HG02981 (cell line): ENCODE measurements at regions not wholly inside any gene's neighbourhood (a gene's known extent, or its start where the extent isn't known, plus 50 kb on each side); places are given as distances from the start of the nearest gene placed in this dataset.
"Not testable (repeated sequence)": the region's sequence is repeated elsewhere in the genome, so short reads cannot be mapped to it uniquely, and the experiment has no call there.

Experiments
- ATAC-seq: cut with Tn5 transposase; IDR thresholded peaks from one replicate; pipeline ENCODE4 v1.9.1; 2021; ENCODE audit warnings: mild to moderate bottlenecking, moderate library complexity; ENCODE audit not compliant: unreplicated experiment

DNA sequence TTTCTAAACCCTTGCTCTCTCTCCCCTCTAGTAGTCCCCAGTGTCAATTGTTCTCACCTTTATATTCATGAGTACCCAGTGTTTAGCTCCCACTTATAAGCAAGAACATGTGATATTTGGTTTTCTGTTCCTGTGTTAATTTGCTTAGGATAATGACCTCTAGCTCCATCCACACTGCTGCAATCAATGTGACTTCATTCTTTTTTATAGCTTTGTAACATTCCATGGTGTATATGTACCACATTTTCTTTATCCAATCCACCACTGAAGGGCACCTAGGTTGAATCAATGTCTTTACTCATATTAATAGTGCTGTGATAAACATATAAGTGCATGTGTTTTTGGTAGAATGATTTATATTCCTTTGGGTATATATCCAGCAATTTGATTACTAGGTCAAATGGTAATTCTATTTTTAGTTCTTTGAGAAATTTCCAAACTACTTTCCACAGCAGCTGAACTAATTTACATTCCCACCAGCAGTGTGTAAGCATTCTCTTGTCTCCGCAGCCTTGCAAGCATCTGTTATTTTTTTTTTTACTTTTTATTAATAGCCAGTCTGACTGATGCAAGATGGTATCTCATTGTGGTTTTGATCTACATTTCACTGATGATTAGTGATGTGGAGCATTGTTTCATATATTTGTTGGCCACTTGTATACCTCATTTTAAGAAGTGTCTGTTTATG is 277.8 kb downstream of the LTN1 start:
- no peak for ATAC-seq

DNA sequence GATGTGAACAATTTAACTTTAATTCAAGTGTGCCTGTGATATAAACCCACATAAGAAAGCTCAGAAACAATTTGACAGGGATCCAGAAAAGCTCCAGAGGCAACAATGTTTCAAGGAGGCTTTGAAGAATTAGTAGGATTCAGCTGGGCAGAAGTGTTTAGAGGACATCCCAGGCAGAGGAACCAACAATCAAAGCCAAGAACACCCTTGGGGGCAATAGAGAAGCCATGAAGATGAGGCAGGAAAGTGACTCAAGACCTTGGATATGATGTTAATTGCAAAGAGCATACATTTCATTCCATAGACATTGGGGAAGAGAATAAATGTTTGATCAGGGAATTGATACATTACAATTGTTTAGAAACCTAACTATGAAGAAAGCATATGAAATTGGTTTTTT is 280.3 kb downstream of the LTN1 start:
- no peak for ATAC-seq

DNA sequence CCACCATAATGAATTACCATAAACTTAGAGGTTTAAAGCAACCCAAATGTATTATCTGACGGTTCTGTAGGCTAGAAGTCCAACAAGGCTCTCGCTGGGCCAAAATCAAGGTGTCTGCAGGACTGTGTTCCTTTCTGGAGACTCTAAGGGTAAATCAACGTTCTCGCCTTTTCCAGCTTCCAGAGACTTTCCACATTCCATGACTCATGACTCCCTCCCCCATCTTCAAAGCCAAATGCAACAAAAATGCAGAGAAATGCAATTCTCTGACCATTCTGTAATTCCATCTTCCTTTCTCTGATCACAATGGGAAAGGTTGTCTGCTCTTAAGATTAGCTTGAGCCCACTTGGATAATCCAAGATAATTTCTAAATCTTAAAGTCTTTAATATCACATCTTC is 287.1 kb downstream of the LTN1 start:
- no peak for ATAC-seq

GRCh38 chr21:28704746-28705145 is 287.9 kb downstream of the LTN1 start:
- no peak for ATAC-seq

DNA sequence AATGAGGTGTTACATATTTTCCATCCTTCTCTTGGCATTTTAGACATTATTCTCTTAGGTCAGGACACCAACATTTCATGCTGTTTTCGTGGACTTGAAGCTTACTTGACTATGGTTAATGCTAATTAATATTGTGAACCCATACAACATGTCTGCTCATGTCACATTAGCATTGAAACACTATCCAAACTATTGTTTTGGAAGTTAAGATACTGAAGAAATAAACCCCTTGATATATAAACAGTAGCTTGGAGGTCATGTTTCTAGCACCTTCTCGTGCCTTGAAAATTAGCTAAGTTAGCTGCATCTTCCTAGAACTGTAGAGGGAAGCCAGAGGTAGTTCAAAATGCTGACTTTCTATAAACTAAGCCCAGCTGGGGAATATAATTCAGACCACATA is 288.8 kb downstream of the LTN1 start:
- ATAC-seq, result no peak

DNA sequence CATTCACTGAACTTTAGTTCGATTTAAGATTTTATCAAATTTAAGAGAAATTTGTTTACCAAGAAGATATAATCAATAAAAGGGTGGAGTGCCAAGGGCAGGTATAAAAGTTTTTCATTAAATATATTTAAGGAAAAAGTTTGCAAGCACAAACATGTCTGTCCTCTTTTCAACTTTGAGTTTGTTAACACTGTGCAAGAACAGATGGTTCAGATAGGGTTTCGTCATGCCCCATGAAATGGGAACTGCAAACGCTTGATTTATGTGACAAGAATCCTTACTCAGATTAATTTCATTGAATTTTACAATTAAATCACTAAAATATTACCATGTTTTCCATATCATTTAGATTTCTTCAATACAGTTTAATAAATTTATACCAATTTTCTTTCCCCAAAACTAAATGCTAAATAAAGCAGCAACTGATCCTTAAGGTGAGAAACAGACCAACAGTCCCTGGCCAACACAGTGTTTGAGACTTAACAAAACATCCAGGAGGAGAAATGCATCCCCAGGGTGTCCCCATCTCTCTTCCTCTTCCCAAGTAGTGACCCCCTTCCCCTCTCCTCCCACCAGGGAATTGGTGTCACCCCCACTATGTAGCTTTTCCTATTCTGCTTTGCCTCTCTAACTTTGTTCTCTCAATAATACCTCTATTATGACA is 292.9 kb downstream of the LTN1 start:
- no peak for ATAC-seq

DNA sequence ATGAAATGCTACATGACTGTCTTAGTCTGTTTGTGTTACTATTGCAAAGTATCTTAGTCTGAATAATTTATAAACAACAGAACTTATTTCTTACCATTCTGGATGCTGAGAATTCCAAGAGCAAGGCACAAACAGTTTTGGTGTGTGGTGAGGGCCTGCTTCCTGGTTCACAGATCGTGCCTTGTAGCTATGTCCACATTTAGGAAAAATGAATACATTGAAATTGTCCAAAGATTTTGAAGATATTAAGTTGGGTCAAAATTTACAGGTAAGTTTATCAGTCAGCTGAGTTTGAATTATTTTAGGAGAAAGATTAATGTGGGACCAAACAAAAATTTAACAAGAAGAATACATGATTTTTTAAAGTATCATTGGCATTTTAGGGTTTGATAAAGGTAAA is 293.5 kb downstream of the LTN1 start:
- no peak for ATAC-seq

- ATAC-seq, result no peak
These were observed 295.8 kb downstream of the LTN1 start for GRCh38 chr21:28696844-28697410.

- ATAC-seq, result no peak
These were observed 299.2 kb downstream of the LTN1 start for GRCh38 chr21:28693476-28693875.

DNA sequence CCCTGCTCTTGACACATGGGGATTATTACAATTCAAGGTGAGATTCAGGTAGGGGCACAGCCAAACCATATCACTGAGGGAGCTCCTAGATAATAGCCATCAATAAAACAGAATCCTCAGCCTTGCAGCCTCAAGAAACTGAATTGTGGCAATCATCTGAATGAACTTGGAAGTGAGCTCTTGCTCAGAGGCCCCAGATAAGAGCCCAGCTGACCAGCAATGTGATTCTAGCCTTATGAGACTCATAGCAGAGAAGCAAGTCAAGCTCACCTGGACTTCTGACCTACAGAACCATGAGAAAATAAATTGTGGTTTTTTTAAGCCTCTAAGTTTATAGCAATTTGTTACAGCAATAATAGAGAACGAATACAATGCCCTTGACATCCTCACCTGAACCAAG is 302.5 kb downstream of the LTN1 start:
- no peak for ATAC-seq

GRCh38 chr21:28688381-28688780 is 304.3 kb downstream of the LTN1 start:
- no peak for ATAC-seq

GRCh38 chr21:28687586-28687985 is 305.1 kb downstream of the LTN1 start:
- no peak for ATAC-seq

DNA sequence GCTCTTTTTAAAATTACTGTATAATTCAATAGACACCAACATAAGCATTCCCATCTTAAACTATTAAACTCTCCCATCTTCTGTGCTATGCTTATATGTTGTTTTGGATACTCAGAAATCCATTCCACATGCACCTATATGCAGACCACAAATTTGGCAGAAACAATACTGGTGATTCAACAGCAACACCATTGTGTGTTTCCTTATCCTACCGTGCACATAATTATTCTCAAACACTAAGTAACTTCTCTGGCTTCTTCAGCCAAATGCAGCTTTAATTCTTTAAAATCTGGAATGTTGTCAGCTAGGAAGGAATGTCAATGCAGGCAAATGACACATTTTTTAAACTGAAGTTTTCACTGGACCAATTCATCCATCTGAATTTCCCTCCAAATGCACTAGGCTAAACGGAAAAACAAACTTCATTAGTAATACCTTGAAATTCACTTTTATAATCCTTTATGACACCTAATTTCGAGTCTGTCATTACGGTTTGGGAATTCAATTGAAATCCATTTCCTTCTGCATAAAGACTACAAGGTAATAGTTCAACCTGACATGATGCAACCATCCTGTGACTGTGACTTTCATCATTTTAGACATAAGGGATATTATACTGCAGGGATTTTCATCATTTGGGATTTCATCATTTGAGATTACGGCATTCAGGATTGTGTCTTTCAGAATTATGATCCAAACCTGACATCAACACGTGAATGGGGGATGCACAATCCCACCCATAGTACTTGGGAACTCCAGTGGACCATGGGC is 308.5 kb downstream of the LTN1 start:
- no peak for ATAC-seq

- ATAC-seq, result not testable (repeated sequence)
These were observed 309.8 kb downstream of the LTN1 start for GRCh38 chr21:28682884-28683283.

DNA sequence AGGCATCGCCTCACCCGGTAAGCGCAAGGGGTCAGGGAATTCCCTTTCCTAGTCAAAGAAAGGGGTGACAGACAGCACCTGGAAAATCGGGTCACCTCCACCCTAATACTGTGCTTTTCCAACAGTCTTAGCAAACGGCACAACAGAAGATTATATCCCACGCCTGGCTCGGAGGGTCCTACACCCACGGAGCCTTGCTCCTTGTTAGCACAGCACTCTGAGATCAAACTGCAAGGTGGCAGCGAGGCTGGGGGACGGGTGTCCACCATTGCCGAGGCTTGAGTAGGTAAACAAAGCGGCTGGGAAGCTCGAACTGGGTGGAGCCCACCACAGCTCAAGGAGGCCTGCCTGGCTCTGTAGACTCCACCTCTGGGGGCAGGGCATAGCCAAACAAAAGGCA is 315.6 kb downstream of the LTN1 start:
- ATAC-seq, result not testable (repeated sequence)

DNA sequence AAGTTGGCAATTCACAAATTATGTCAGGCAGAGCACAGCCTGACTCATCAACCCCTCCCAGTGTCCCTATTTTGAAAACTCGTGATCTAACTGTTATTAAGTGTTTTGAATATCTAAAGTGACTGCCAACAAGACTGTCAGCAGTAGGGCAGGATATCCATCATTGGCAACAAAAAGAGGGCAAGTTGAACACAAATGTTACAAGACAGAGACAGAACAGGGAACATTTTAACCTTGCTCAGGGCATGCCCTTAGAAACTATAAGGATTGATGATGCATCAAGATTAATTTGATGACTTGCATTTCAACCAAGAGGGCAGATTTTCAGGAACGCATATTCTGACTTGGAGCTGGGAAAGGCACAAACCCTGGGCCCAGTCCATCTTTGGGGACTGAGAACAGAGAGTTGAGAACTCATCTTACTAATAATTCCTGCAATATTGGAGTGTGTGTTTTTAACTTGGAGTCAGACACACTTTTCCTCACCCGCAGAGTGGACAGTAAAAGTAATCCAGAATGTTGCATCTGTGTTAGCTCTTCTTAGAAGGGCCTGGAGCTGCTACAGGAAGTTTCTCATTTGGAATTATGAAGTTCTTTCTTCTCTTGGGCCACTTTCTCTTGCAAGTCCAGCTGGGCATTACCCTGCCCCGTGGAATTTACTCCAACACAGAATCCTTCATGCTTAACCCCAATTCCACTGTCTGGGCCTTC is 317.2 kb downstream of the LTN1 start:
- ATAC-seq, result no peak

GRCh38 chr21:28674763-28675162 is 317.9 kb downstream of the LTN1 start:
- no peak for ATAC-seq

GRCh38 chr21:28671549-28672195 is 321.0 kb downstream of the LTN1 start:
- no peak for ATAC-seq

DNA sequence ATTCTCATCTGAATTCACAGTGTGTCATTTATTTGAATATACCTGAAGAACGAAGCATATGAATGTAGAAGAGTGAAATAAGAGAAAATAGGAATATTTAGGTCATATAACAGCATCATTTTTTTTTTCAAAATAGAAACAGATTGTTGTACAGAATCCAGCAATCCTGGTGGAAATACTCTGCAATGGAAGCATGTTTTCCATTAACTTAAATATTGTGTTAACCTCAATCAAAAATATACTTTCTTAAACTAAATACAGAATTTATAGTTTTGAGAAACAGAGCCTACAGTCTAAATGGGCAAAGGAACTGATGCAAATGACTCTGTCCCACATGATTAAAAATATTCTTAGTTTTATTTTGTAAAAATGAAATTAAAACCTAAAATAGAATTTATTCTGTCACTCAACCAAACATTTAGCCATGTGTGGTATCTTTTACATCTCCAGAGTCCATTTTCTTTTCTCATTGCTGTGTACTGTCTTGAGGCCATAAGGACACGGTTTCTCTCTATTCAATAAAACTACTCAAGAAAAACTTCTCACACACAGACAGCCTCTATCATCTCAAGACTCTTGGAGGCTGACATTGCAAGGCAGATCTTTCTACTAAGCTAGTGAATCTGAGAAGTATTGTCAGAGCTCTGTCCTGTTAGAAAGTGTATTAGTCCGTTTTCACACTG is 322.6 kb downstream of the LTN1 start:
- ATAC-seq, result no peak

DNA sequence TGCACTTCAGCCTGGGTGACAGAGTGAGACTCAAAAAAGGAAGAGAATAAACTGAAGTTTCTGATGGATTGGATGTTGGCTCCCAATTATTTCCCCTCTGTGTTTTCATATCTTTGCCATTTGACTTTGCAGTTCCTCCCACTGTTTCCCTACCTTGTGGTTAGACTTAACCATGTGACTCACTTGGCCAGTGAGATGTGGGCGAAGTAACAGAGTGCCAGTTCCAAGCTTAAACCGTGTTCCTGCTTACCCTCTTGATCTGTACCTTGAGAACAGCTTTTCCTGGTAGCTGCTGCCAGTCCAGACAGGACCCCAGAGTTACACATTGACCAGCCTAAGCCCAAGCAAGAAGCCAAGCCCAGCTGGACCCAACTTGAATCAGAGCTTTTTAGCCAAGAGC is 323.4 kb downstream of the LTN1 start:
- ATAC-seq, result no peak
